Prostate gland (tissue), 2 donors: ENCODE measurements at regions not wholly inside any gene's neighbourhood (a gene's known extent, or its start where the extent isn't known, plus 50 kb on each side); places are given as distances from the start of the nearest gene placed in this dataset.

ENCODE experiments used
- DNase-seq: peaks from one replicate; pipeline ENCODE4 v3.0.0-alpha.2; 2019; ENCODE audit warnings: low spot score
- H3K27ac ChIP-seq, 2 donors: fragments of 200-600 bp; sonication (generic); 2 replicates each; pipeline ENCODE4 v1.5.1; 2017 to 2019
- H3K27me3 ChIP-seq: fragments of 200-600 bp; sonication (generic); replicated peaks from 2 replicates; pipeline ENCODE4 v1.5.1; 2019; ENCODE audit not compliant: insufficient read depth
- H3K36me3 ChIP-seq, 2 donors: fragments of 200-600 bp; sonication (generic); 1 replicate in 1 of 2; 2 replicates in 1 of 2; pipeline versions ENCODE4 v1.5.1 to v1.8.1; 2017 to 2019
- H3K4me1 ChIP-seq: fragments of 200-600 bp; sonication (generic); replicated peaks from 2 replicates; pipeline ENCODE4 v1.5.1; 2019
- H3K4me3 ChIP-seq, 2 donors: fragments of 200-600 bp; sonication (generic); 2 replicates each; pipeline ENCODE4 v1.5.1; 2017 to 2019
- H3K9me3 ChIP-seq: fragments of 200-600 bp; sonication (generic); 2 replicates; pipeline ENCODE4 v1.5.1; 2017
- POLR2A ChIP-seq: fragments of 450-650 bp; IDR thresholded peaks from one replicate; pipeline ENCODE4 v1.6.1; 2016; ENCODE audit warnings: antibody characterized with exemption, mild to moderate bottlenecking
- POLR2AphosphoS5 ChIP-seq: sonication (generic); formaldehyde crosslinking; IDR thresholded peaks from one replicate; pipeline ENCODE4 v1.6.1; 2017; ENCODE audit warnings: antibody characterized with exemption
- WGBS: methylation state at CpG from one replicate; pipeline ENCODE4 v1.1.5; 2018; 5-methylcytosine and 5-hydroxymethylcytosine counted together
- intact Hi-C: fragments of 100-400 bp; cut with DNase I; formaldehyde crosslinking; loops from one replicate; pipeline ENCODE4 v1.14.2; 2022
- TF ChIP-seq, protein P1 (sequence below), 4 experiments: fragments of 200-600 bp in 2 of 4; fragments of 450-650 bp in 2 of 4; sonication (generic) in 2 of 4; IDR thresholded peaks; 1 replicate in 3 of 4; 2 replicates in 1 of 4; pipeline ENCODE4 v1.5.1; 2016 to 2019; ENCODE audit warnings: antibody characterized with exemption in 4 of 4, mild to moderate bottlenecking in 2 of 4, moderate library complexity in 2 of 4

DNA sequence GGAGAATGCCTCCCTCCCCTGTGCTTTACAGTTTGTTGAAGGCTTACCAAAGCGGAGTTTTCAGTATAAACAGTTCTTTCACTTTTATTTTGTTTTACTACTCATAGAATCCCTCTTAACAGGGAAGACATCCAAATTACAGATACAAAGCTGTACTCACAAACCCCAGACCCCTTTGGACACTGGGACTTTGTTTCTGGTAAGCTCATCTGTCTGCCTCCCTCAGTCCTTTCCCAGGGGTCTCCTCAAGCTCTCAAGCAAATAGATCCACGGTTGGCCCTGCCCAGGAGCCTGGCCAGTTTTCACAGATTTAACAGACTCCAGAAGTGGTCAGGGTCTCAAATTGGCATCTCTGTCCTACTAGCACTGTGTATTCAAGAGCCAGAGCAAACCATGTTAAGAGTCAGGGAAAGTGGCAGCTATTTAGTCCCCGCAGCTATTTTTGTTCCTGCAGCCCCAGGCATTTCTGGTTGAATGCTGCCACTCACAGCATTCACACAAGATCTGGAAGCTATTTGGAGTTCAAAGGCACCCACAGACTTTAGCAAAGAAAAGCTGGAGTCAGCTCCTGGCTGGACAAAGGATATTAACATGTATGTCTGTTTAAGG lies 54.2 kb downstream of the TMEM100 start:
- H3K27ac ChIP-seq = no peak overlapping the region
- TF ChIP-seq POLR2A = no peak
- TF ChIP-seq POLR2AphosphoS5 = no peak
- TF ChIP-seq, protein P1, sequence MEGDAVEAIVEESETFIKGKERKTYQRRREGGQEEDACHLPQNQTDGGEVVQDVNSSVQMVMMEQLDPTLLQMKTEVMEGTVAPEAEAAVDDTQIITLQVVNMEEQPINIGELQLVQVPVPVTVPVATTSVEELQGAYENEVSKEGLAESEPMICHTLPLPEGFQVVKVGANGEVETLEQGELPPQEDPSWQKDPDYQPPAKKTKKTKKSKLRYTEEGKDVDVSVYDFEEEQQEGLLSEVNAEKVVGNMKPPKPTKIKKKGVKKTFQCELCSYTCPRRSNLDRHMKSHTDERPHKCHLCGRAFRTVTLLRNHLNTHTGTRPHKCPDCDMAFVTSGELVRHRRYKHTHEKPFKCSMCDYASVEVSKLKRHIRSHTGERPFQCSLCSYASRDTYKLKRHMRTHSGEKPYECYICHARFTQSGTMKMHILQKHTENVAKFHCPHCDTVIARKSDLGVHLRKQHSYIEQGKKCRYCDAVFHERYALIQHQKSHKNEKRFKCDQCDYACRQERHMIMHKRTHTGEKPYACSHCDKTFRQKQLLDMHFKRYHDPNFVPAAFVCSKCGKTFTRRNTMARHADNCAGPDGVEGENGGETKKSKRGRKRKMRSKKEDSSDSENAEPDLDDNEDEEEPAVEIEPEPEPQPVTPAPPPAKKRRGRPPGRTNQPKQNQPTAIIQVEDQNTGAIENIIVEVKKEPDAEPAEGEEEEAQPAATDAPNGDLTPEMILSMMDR (IDR thresholded peaks at IDR 0.05) = no peak
- H3K9me3 ChIP-seq = no peaks in the 10 kb centered on the region
- intact Hi-C loops = no loop called here
- H3K4me3 ChIP-seq = no peak overlapping the region
- H3K36me3 ChIP-seq = no peaks in the 10 kb centered on the region
- DNase-seq = no peak
- 40% methylated on average over 3 of the region's 3 CpGs for WGBS
- no peaks in the 10 kb centered on the region for H3K27me3 ChIP-seq
- H3K4me1 ChIP-seq = no peaks in the 10 kb centered on the region

DNA sequence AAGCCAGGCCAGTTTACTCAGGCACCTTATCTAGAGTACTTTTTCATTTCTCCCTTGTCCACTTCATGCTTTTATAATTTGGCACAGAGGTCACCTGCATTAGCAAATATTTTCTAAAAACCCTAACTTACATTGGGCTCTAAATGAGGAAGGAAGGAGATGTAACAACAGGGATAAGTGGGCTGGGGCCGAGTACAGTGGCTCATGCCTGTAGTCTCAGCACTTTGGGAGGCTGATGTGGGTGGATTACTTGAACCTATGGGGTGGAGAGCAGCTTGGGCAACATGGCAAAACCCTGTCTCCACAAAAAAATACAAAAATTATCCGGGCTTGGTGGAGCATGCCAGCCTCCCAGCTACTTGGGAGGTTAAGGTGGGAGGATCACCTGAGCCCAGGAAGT lies 55.9 kb downstream of the TMEM100 start:
- intact Hi-C loops = no loop called here
- H3K9me3 ChIP-seq = no peaks in the 10 kb centered on the region
- H3K4me1 ChIP-seq = no peaks in the 10 kb centered on the region
- DNase-seq = no peak
- H3K36me3 ChIP-seq = no peaks in the 10 kb centered on the region
- no peak overlapping the region for H3K4me3 ChIP-seq
- 94% methylated on average over 2 of the region's 2 CpGs for WGBS
- no peak for TF ChIP-seq POLR2AphosphoS5
- TF ChIP-seq POLR2A = no peak
- TF ChIP-seq, protein P1 (IDR thresholded peaks at IDR 0.05) = no peak
- H3K27ac ChIP-seq = no peak overlapping the region
- no peaks in the 10 kb centered on the region for H3K27me3 ChIP-seq

DNA sequence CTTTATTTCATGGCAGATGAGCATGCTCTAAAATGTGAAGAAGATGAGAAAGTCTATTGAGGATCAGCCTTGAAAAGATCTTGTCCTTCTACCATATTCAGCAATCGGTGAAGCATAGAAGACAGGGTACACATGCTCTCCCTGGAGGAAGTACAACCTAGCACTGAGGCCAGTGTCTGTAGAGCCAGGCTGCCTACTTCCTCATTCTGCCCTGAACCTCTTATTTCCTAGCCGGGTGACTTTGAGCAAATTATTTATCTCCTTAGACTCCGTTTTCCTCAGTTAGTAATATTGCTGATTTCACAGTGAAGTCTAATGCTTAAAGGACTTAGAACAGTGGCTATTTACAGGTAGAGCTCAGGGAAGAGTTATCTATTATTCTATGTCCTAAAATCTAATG lies 58.4 kb downstream of the TMEM100 start:
- H3K36me3 ChIP-seq = no peaks in the 10 kb centered on the region
- no peaks in the 10 kb centered on the region for H3K4me1 ChIP-seq
- TF ChIP-seq, protein P1 (IDR thresholded peaks at IDR 0.05) = no peak
- TF ChIP-seq POLR2A (no peak), POLR2AphosphoS5 (no peak)
- WGBS = 87% methylated on average over 3 of the region's 3 CpGs
- intact Hi-C loops = no loop called here
- H3K4me3 ChIP-seq = no peak overlapping the region
- no peak overlapping the region for H3K27ac ChIP-seq
- DNase-seq = no peak
- H3K27me3 ChIP-seq = no peaks in the 10 kb centered on the region
- no peaks in the 10 kb centered on the region for H3K9me3 ChIP-seq

DNA sequence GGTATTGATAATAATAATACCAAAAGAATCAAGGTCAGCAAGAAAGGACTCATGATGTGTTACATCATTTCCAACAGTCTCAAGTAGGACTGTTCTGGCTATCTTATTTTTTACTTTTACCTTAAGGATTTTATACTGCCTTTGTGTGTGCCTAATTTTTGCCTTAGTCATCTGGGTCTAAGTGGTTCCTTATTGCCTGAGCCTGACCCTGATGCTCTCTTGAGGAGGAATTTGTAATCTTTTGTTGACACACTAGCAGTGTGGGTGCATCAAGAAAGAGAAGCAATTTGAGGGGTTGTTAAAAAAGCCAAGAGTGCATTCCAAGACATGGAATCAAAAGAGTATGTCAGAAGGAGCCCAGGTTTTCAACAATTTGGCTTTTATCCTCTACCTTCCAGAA lies 59.3 kb downstream of the TMEM100 start:
- no peak overlapping the region for H3K4me3 ChIP-seq
- H3K9me3 ChIP-seq = no peaks in the 10 kb centered on the region
- no peaks in the 10 kb centered on the region for H3K4me1 ChIP-seq
- no peak overlapping the region for H3K27ac ChIP-seq
- no peak for DNase-seq
- TF ChIP-seq POLR2AphosphoS5 (no peak), POLR2A (no peak)
- TF ChIP-seq, protein P1 (IDR thresholded peaks at IDR 0.05) = no peak
- no peaks in the 10 kb centered on the region for H3K36me3 ChIP-seq
- H3K27me3 ChIP-seq = no peaks in the 10 kb centered on the region
- intact Hi-C loops = no loop called here

DNA sequence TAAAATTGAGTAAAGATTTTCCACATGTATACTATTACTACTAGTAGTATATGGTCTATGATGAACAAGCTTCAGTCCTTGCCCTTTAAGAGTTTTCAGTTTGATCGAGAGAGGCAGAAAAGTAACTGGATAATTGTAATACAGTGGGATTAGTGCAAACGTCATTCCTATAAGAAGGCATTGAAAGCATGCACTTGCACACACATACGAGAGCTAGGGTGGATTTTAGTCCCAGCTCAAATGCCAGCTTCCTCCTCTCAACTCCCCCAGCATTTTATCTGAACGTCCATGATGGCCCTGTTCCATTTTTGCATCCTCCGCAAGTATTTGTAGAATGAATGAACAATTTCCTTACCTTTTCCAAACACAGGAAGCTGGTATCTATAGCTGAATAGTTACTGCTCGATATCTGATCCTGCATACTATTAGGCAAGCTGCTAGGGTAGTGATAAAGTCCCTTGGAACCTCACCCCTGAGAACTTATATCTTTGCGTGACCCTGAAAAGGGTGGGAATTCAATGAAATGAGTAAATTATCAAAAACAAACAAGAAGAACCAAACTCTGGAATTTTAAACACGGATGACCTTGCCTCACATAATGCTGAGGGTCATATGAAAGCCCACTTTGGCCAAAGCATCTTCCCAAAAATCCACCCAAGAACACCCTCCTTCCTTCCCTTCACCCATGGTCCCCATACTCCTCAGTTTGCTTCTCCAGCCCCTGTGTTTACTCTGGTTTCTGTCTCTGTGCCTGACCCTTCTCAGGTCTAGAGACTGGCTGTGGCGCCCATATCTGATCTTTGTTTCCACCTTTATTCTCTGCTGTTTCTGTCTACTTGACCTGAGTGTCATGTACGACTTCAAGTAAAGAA lies 60.5 kb downstream of the TMEM100 start:
- H3K9me3 ChIP-seq = no peaks in the 10 kb centered on the region
- intact Hi-C loops = no loop called here

More for the DNA sequence above, 60.5 kb downstream of the TMEM100 start:
- no peak overlapping the region for H3K27ac ChIP-seq
- H3K4me3 ChIP-seq = no peak overlapping the region
- no peaks in the 10 kb centered on the region for H3K27me3 ChIP-seq
- WGBS = 79% methylated on average over 10 of the region's 10 CpGs
- TF ChIP-seq POLR2AphosphoS5 (no peak), POLR2A (no peak)
- TF ChIP-seq, protein P1 (IDR thresholded peaks at IDR 0.05) = no peak
- H3K36me3 ChIP-seq = no peaks in the 10 kb centered on the region
- no peaks in the 10 kb centered on the region for H3K4me1 ChIP-seq
- DNase-seq = no peak
